HL-60 (cell line): ENCODE measurements at regions not wholly inside any gene's neighbourhood (a gene's known extent, or its start where the extent isn't known, plus 50 kb on each side); places are given as distances from the start of the nearest gene placed in this dataset.
"Not testable (repeated sequence)": the region's sequence is repeated elsewhere in the genome, so short reads cannot be mapped to it uniquely, and the experiment has no call there.

Experiments used
- DNase-seq, 2 experiments: peaks; one replicate each; pipeline ENCODE4 v3.0.0-alpha.2; 2010 to 2020; ENCODE audit warnings: low read depth in 1 of 2, low spot score in 1 of 2
- H3K27ac ChIP-seq: fragments of 250-450 bp; sonication (Bioruptor Pico); replicated peaks from 2 replicates; pipeline ENCODE4 v1.5.1; 2020; ENCODE audit warnings: mild to moderate bottlenecking, moderate library complexity
- H3K27me3 ChIP-seq: fragments of 250-450 bp; sonication (Bioruptor Pico); 2 replicates; pipeline ENCODE4 v1.5.1; 2021; ENCODE audit warnings: mild to moderate bottlenecking, moderate library complexity; ENCODE audit not compliant: insufficient read depth, poor library complexity, severe bottlenecking
- H3K4me3 ChIP-seq: replicated peaks from 2 replicates; pipeline ENCODE4 v1.5.1; 2011; ENCODE audit warnings: mild to moderate bottlenecking, control low read depth, low read length; ENCODE audit not compliant: insufficient read depth
- GABPA ChIP-seq: IDR thresholded peaks from 2 replicates; pipeline ENCODE4 v1.6.1; 2012; ENCODE audit warnings: low read depth
- POLR2AphosphoS5 ChIP-seq: IDR thresholded peaks from 2 replicates; pipeline ENCODE4 v1.6.1; 2012; ENCODE audit warnings: low read depth
- SPI1 ChIP-seq: IDR thresholded peaks from 2 replicates; pipeline ENCODE4 v1.6.1; 2012; ENCODE audit warnings: low read depth, mild to moderate bottlenecking, borderline replicate concordance
- TF ChIP-seq, protein P1 (sequence below): IDR thresholded peaks from 2 replicates; pipeline ENCODE4 v1.6.1; 2012; ENCODE audit warnings: low read depth; ENCODE audit not compliant: insufficient replicate concordance
- TF ChIP-seq, protein P2 (sequence below): IDR thresholded peaks from one replicate; pipeline ENCODE4 v1.5.1; 2011; ENCODE audit warnings: low read length, control low read depth, inconsistent platforms; ENCODE audit not compliant: insufficient read depth

DNA sequence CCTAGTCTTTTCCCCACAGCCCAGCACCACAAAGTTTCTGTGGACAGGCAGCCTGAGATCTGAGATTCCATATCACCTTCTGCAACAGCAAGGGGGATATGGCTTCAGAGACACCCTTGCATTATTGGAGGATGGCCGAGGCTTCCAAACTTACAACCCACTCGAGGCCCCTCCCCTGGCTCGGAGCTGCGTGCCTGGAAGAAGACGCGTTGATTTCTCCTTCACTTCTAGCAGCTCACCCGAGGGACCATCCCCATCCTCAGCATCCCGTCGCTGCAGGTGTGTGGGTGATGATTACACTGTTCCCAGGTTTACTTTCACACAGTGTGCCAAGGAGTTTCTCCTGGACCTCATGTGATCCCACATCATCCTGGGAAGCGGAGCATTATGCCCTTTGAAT lies 277.9 kb downstream of the MATN1 start:
- DNase-seq = no peak
- Histone ChIP-seq H3K27ac (no peak overlapping the region), H3K27me3 (no peaks in the 10 kb centered on the region), H3K4me3 (no peak overlapping the region)
- no peak for TF ChIP-seq SPI1
- no peak for TF ChIP-seq POLR2AphosphoS5
- TF ChIP-seq, protein P1, sequence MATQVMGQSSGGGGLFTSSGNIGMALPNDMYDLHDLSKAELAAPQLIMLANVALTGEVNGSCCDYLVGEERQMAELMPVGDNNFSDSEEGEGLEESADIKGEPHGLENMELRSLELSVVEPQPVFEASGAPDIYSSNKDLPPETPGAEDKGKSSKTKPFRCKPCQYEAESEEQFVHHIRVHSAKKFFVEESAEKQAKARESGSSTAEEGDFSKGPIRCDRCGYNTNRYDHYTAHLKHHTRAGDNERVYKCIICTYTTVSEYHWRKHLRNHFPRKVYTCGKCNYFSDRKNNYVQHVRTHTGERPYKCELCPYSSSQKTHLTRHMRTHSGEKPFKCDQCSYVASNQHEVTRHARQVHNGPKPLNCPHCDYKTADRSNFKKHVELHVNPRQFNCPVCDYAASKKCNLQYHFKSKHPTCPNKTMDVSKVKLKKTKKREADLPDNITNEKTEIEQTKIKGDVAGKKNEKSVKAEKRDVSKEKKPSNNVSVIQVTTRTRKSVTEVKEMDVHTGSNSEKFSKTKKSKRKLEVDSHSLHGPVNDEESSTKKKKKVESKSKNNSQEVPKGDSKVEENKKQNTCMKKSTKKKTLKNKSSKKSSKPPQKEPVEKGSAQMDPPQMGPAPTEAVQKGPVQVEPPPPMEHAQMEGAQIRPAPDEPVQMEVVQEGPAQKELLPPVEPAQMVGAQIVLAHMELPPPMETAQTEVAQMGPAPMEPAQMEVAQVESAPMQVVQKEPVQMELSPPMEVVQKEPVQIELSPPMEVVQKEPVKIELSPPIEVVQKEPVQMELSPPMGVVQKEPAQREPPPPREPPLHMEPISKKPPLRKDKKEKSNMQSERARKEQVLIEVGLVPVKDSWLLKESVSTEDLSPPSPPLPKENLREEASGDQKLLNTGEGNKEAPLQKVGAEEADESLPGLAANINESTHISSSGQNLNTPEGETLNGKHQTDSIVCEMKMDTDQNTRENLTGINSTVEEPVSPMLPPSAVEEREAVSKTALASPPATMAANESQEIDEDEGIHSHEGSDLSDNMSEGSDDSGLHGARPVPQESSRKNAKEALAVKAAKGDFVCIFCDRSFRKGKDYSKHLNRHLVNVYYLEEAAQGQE = no peak
- TF ChIP-seq, protein P2, sequence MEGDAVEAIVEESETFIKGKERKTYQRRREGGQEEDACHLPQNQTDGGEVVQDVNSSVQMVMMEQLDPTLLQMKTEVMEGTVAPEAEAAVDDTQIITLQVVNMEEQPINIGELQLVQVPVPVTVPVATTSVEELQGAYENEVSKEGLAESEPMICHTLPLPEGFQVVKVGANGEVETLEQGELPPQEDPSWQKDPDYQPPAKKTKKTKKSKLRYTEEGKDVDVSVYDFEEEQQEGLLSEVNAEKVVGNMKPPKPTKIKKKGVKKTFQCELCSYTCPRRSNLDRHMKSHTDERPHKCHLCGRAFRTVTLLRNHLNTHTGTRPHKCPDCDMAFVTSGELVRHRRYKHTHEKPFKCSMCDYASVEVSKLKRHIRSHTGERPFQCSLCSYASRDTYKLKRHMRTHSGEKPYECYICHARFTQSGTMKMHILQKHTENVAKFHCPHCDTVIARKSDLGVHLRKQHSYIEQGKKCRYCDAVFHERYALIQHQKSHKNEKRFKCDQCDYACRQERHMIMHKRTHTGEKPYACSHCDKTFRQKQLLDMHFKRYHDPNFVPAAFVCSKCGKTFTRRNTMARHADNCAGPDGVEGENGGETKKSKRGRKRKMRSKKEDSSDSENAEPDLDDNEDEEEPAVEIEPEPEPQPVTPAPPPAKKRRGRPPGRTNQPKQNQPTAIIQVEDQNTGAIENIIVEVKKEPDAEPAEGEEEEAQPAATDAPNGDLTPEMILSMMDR = no peak
- TF ChIP-seq GABPA = no peak

DNA sequence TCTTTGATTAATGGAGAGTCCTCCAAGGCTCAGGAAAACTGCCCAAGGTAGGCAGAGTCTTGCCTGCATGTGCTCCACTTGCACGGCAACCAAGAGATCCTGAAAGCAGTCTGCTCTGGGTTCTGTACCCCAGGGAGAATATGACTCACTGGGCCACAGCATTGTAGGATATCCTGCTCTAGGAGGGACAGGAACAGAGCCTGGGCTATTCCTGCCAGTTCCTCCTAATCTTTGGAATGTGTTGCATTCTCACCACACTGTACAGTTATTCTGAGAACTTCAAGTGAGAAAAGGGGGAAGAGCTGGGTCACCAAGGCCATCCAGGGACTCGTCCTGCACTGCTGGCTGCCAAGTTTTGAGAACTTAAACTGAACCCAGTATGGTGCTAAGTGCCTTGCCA lies 278.5 kb downstream of the MATN1 start:
- Histone ChIP-seq H3K27ac (no peak overlapping the region), H3K27me3 (no peaks in the 10 kb centered on the region), H3K4me3 (no peak overlapping the region)
- DNase-seq = no peak
- TF ChIP-seq, protein P2 = no peak
- no peak for TF ChIP-seq GABPA
- TF ChIP-seq, protein P1 = no peak
- no peak for TF ChIP-seq POLR2AphosphoS5
- TF ChIP-seq SPI1 = no peak

DNA sequence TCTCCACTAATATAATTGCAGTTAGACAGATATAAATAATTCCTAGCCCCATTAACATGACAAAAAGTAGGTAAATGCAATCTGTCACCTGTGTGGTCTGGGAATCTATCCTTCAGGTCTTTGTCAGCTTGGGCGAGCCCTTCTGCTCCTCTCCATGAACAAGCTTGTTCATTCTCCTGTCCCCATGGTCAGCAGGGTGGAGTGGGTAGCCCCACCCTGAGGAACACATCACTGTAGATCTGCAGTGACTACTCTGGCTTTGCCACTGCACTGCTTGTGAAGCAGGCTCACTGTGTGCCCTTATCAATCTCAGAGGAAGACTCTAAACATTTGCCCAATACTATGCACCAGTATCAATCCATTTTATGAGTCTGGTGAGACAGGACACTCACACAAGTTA lies 279.0 kb downstream of the MATN1 start:
- H3K27ac ChIP-seq = no peak overlapping the region
- no peak for DNase-seq
- TF ChIP-seq SPI1 (no peak), GABPA (no peak), POLR2AphosphoS5 (no peak)
- TF ChIP-seq, protein P1 = no peak
- TF ChIP-seq, protein P2 = no peak
- H3K4me3 ChIP-seq = no peak overlapping the region
- H3K27me3 ChIP-seq = no peaks in the 10 kb centered on the region

DNA sequence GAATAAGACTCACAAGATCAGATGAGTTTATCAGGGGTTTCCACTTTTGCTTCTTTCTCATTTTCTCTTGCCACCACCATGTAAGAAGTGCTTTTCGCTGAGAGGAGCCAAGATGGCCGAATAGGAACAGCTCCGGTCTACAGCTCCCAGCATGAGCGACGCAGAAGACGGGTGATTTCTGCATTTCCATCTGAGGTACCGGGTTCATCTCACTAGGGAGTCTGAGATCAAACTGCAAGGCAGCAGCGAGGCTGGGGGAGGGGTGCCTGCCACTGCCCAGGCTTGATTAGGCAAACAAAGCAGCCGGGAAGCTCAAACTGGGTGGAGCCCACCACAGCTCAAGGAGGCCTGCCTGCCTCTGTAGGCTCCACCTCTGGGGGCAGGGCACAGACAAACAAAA lies 285.1 kb downstream of the MATN1 start:
- not testable (repeated sequence) for H3K4me3 ChIP-seq, H3K27ac ChIP-seq, H3K27me3 ChIP-seq, DNase-seq
